B cell (primary cell): ENCODE measurements at regions not wholly inside any gene's neighbourhood (a gene's known extent, or its start where the extent isn't known, plus 50 kb on each side); places are given as distances from the start of the nearest gene placed in this dataset.

Source experiments
- ATAC-seq: fragments of 200-7000 bp; cut with Tn5 transposase; one replicate; pipeline ENCODE4 v1.10.0; 2021; ENCODE audit warnings: low read depth, mild to moderate bottlenecking, moderate number of reproducible peaks, moderate library complexity
- CTCF ChIA-PET: fragments of 350-600 bp; sonication (Branson Sonifier 250); formaldehyde crosslinking; loops from one replicate; lab custom pipeline; 2021; ENCODE audit warnings: antibody characterized with exemption, inconsistent platforms; lab: Charles Lee
- POLR2A ChIA-PET: fragments of 350-600 bp; sonication (Branson Sonifier 250); formaldehyde crosslinking; loops from one replicate; lab custom pipeline; 2021; ENCODE audit warnings: antibody characterized with exemption; lab: Charles Lee
- DNase-seq: peaks from one replicate; pipeline ENCODE4 v3.0.0; 2013
- H2AFZ ChIP-seq: 2 replicates; pipeline ENCODE4 v1.6.1; 2012; ENCODE audit warnings: mild to moderate bottlenecking, low read depth, low read length; ENCODE audit not compliant: insufficient read depth, poor library complexity, severe bottlenecking
- H3K27ac ChIP-seq, 2 donors: 1 replicate in 1 of 2; 2 replicates in 1 of 2; pipeline ENCODE4 v1.5.1; 2012 to 2013; ENCODE audit warnings: low read length in 2 of 2, mild to moderate bottlenecking in 2 of 2, moderate library complexity in 1 of 2
- H3K27me3 ChIP-seq, 4 experiments: fragments of 200-600 bp in 1 of 4; sonication (generic) in 1 of 4; replicated peaks in 1 of 4; 1 replicate in 2 of 4; 2 replicates in 2 of 4; pipeline versions ENCODE4 v1.6.1 to v1.7.0; 2013 to 2016; ENCODE audit warnings: low read length in 3 of 4, mild to moderate bottlenecking in 2 of 4, mixed read lengths in 1 of 4, moderate library complexity in 1 of 4; ENCODE audit not compliant: insufficient read depth in 4 of 4, control insufficient read depth in 3 of 4; ENCODE audit errors: control extremely low read depth in 1 of 4
- H3K36me3 ChIP-seq, 2 experiments: replicated peaks in 1 of 2; 1 replicate in 1 of 2; 2 replicates in 1 of 2; pipeline versions ENCODE4 v1.6.1 to v1.7.1; 2013; ENCODE audit warnings: low read length in 1 of 2; ENCODE audit not compliant: insufficient read depth in 2 of 2, control insufficient read depth in 1 of 2; ENCODE audit errors: control extremely low read depth in 1 of 2, extremely low read depth in 1 of 2
- H3K4me1 ChIP-seq, 2 donors: fragments of 200-600 bp in 1 of 2; sonication (generic) in 1 of 2; 1 replicate in 1 of 2; 2 replicates in 1 of 2; pipeline versions ENCODE4 v1.5.1 to v1.6.1; 2013 to 2017; ENCODE audit warnings: low read length in 2 of 2; ENCODE audit not compliant: control insufficient read depth in 2 of 2, insufficient read depth in 2 of 2
- H3K4me2 ChIP-seq: replicated peaks from 2 replicates; pipeline ENCODE3; 2012; ENCODE audit warnings: mild to moderate bottlenecking, low read depth, low read length; ENCODE audit not compliant: poor library complexity, severe bottlenecking
- H3K4me3 ChIP-seq, 5 experiments: fragments of 200-600 bp in 1 of 5; sonication (generic) in 1 of 5; 1 replicate in 3 of 5; 2 replicates in 2 of 5; pipeline versions ENCODE4 v1.5.1 to v1.7.0; 2011 to 2016; ENCODE audit warnings: low read length in 4 of 5, mild to moderate bottlenecking in 4 of 5, low read depth in 2 of 5, control low read depth in 1 of 5, moderate library complexity in 1 of 5; ENCODE audit not compliant: insufficient read depth in 1 of 5; ENCODE audit errors: control extremely low read depth in 1 of 5, extremely low read depth in 1 of 5
- H3K79me2 ChIP-seq: fragments of 200-600 bp; sonication (generic); one replicate; pipeline ENCODE4 v1.6.0; 2016; ENCODE audit warnings: low read length; ENCODE audit not compliant: control insufficient read depth, insufficient read depth
- H3K9ac ChIP-seq: fragments of 200-600 bp; sonication (generic); 2 replicates; pipeline ENCODE4 v1.6.1; 2017; ENCODE audit warnings: mild to moderate bottlenecking, low read length, moderate library complexity
- H3K9me3 ChIP-seq, 3 donors: one replicate each; pipeline versions ENCODE4 v1.6.1 to v1.7.1; 2013; ENCODE audit warnings: low read length in 2 of 3; ENCODE audit not compliant: control insufficient read depth in 2 of 3, insufficient read depth in 1 of 3; ENCODE audit errors: control extremely low read depth in 1 of 3
- H4K20me1 ChIP-seq: 2 replicates; pipeline ENCODE4 v1.6.0; 2012; ENCODE audit warnings: mild to moderate bottlenecking, low read length; ENCODE audit not compliant: insufficient read depth, control insufficient read depth, poor library complexity, severe bottlenecking
- H3K27ac Mint-ChIP-seq: one replicate; pipeline ENCODE4 v1.8.0; 2021; ENCODE audit warnings: mixed read lengths
- H3K27me3 Mint-ChIP-seq: one replicate; pipeline ENCODE4 v1.8.0; 2021; ENCODE audit warnings: mixed read lengths
- H3K4me1 Mint-ChIP-seq: one replicate; pipeline ENCODE4 v1.8.0; 2021; ENCODE audit warnings: mixed read lengths
- H3K4me3 Mint-ChIP-seq: one replicate; pipeline ENCODE4 v1.8.0; 2021; ENCODE audit warnings: mixed read lengths
- H3K9me3 Mint-ChIP-seq: one replicate; pipeline ENCODE4 v1.8.0; 2022; ENCODE audit warnings: mixed read lengths; ENCODE audit not compliant: insufficient read depth
- CTCF ChIP-seq: fragments of 200-600 bp; IDR thresholded peaks from one replicate; pipeline ENCODE4 v1.8.0; 2022; ENCODE audit warnings: antibody characterized with exemption, mild to moderate bottlenecking
- EZH2 ChIP-seq: IDR thresholded peaks from 2 replicates; pipeline ENCODE4 v1.6.1; 2012; ENCODE audit warnings: borderline replicate concordance, low read depth, mild to moderate bottlenecking, moderate library complexity, low read length; ENCODE audit not compliant: insufficient read depth, poor library complexity, severe bottlenecking
- WGBS: methylation state at CpG from one replicate; pipeline ENCODE4 v1.1.5; 2013; ENCODE audit warnings: missing lambda C conversion rate; ENCODE audit not compliant: insufficient coverage; 5-methylcytosine and 5-hydroxymethylcytosine counted together
- intact Hi-C: fragments of 100-400 bp; cut with micrococcal nuclease; formaldehyde crosslinking; loops from one replicate; pipeline ENCODE4 v1.10.0; 2022

- Mint-ChIP-seq H3K27me3 (no peaks in the 10 kb centered on the region), H3K4me3 (no peak overlapping the region), H3K9me3 (peaks cover 2% of the 10 kb centered on the region), H3K4me1 (peaks cover 36% of the 10 kb centered on the region), H3K27ac (no peak overlapping the region)
- no peaks in the 10 kb centered on the region for H3K27me3 ChIP-seq
- no peaks in the 10 kb centered on the region for H3K36me3 ChIP-seq
- ATAC-seq (no peak), DNase-seq (no peak)
- intact Hi-C loops = loop anchor here (5.0 kb wide), 1 partner anchor 252 kb away; the partner anchor contains the start of gene BUB3
- WGBS = no CpG with 5 or more reads among the region's 1 CpG
- H3K4me3 ChIP-seq = no peak overlapping the region
- H3K4me1 ChIP-seq = peaks cover 25 to 40% of the 10 kb centered on the region in 2 donors
- no peak overlapping the region for H3K4me2 ChIP-seq
- no peaks in the 10 kb centered on the region for H4K20me1 ChIP-seq
- no peaks in the 10 kb centered on the region for H3K79me2 ChIP-seq
- ChIA-PET POLR2A (no interaction called here), CTCF (no interaction called here)
- no peak overlapping the region for H3K27ac ChIP-seq
- no peak overlapping the region for H2AFZ ChIP-seq
- no peak for TF ChIP-seq CTCF
- TF ChIP-seq EZH2 = no peak
- H3K9me3 ChIP-seq = peaks cover 0 to 15% (median 3%) of the 10 kb centered on the region in 3 donors
- H3K9ac ChIP-seq = no peak overlapping the region
These were observed 250.2 kb downstream of the BUB3 start for GRCh38 chr10:123404357-123404756.

GRCh38 chr10:123408660-123409059 lies 254.5 kb downstream of the BUB3 start:
- H3K27ac ChIP-seq = no peak overlapping the region
- WGBS = 100% methylated on average over 1 of the region's 3 CpGs
- H3K9me3 ChIP-seq = peaks cover 0 to 15% (median 3%) of the 10 kb centered on the region in 3 donors
- no peak overlapping the region for H3K9ac ChIP-seq
- H3K36me3 ChIP-seq = no peaks in the 10 kb centered on the region
- H3K4me1 ChIP-seq = peaks cover 0 to 2% of the 10 kb centered on the region in 2 donors
- no peaks in the 10 kb centered on the region for H4K20me1 ChIP-seq
- no peak overlapping the region for H2AFZ ChIP-seq
- DNase-seq (no peak), ATAC-seq (no peak)
- H3K27me3 ChIP-seq = no peaks in the 10 kb centered on the region
- peaks cover 2% of the 10 kb centered on the region for H3K4me1 Mint-ChIP-seq
- no peak overlapping the region for H3K4me3 Mint-ChIP-seq
- TF ChIP-seq EZH2 = no peak
- TF ChIP-seq CTCF = no peak
- ChIA-PET POLR2A (no interaction called here), CTCF (no interaction called here)
- peaks cover 2% of the 10 kb centered on the region for H3K9me3 Mint-ChIP-seq
- H3K79me2 ChIP-seq = no peaks in the 10 kb centered on the region
- H3K4me3 ChIP-seq = no peak overlapping the region
- H3K4me2 ChIP-seq = no peak overlapping the region
- H3K27ac Mint-ChIP-seq = no peak overlapping the region
- no peaks in the 10 kb centered on the region for H3K27me3 Mint-ChIP-seq
- intact Hi-C loops = no loop called here
